NCI-H460 (cell line): ENCODE measurements at regions not wholly inside any gene's neighbourhood (a gene's known extent, or its start where the extent isn't known, plus 50 kb on each side); places are given as distances from the start of the nearest gene placed in this dataset.

ENCODE experiments used
- DNase-seq: peaks from one replicate; pipeline ENCODE4 v3.0.0-alpha.2; 2016; ENCODE audit warnings: low read depth; ENCODE audit errors: extremely low read depth

GRCh38 chr1:234718496-234719453 is 108.8 kb upstream of the IRF2BP2 start:
- DNase-seq = no peak

DNA sequence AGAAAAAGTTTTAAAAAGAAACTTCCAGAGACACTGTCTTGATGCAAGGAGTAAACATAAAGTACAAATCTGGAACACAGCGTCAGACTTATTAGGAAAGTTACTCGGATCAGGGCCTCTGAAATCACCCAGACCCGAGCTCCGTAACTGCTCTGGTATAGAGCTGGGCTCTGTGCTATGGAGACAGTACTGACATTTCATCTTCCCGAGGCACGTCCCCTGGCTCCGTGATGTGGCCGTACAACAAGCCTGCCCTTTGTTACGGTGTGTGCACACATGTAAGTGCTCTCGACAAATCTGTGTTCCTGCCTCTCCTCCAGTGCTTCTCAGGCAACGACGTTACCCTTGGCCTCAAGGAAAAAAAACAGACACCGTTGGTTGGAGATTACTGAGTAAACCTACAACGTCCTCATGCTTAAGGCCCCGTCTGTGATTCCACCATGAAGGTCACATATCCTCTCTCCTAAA is 107.0 kb upstream of the IRF2BP2 start:
- DNase-seq = no peak

DNA sequence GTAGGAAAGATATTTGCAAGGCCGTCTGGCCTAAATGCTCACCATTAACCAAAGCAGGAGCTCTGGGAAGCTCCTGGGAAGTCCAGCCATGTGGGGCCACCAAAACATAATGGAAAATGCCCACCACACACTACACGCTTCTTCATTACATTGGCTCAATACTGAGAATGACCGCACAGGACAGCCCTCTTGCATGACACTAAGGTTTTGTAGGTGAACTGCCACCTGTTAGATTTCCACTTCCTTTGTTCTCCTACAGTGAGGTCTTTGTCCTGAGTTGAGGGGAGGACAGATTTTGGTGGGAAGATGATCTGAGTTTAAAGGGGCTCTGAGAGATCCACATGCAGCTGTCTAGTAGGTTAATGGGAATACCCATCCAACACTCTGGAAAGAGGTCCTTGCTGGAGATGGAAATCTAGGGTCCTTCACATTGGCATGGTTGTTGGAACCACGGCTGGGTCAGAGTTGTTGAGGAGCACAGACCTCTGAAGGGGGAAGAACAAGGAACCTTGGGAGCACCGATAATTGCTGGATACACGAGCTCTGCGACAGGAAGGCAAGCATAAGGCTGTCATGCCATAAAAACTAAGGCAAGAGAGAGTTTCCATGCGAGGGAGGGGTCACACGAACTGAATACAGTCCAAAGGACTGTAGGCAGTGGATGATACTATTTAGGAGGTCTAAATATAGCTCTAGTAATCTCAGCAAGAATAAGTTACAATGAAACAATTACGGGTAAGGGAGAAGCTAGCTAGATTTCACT is 105.5 kb upstream of the IRF2BP2 start:
- DNase-seq = no peak

DNA sequence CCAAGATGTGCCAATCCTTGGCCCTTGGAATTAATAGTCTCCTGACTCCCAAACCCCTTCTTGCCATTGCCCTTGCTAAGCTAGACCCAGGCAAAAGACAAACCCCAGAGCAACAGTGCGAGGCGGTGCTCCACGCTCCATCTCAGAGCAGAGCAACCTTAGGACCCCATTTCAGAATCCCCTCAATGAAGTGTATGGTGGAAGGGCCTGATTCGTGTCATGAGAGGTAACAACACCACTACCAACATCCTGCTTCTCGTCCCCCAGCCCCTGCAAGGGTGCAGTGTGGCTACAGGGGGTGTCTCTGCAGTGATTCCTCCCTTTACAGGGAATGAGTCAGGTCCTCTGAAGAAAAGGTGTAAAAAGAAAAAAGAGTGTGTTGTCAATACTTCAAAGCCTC is 103.9 kb upstream of the IRF2BP2 start:
- no peak for DNase-seq

DNA sequence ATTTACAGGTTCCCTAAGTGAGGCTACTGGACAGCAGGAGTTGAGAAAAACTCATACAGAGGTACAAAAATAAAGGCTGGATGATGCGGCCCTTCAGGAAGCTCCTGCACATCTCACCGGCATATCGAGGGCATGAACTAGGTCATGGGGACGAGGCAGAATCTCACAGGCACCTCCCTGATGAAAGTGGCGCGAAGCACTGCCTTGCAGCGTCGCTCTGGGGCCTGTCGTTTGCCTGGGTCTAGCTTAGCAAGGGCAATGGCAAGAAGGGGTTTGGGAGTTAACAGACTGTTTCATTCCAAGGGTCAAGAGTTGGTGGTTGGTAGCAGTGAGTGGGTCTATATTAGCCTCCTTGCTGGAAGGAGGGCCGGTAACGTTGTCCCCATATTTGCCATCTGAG is 103.5 kb upstream of the IRF2BP2 start:
- no peak for DNase-seq

DNA sequence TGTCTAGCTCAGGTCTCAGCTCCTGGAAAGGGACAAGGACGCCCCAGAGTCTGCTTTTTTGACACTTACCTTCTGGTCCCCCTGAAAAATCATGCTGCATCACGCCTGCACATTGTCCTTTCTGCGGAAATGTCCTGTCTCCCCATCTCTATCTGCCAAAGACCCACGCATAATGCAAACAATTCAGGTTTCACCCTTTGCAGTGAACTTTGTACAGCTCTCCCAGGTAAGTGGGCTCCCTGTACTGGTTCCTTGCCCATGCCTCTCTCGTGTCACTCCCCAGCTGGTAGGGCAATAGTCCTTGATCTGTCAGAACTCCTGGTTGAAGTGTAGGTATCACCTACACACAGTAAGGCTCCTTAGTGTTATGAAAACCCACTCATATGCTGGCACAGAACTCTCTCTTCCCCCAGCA is 102.9 kb upstream of the IRF2BP2 start:
- DNase-seq = no peak

GRCh38 chr1:234710936-234711724 is 101.2 kb upstream of the IRF2BP2 start:
- no peak for DNase-seq

DNA sequence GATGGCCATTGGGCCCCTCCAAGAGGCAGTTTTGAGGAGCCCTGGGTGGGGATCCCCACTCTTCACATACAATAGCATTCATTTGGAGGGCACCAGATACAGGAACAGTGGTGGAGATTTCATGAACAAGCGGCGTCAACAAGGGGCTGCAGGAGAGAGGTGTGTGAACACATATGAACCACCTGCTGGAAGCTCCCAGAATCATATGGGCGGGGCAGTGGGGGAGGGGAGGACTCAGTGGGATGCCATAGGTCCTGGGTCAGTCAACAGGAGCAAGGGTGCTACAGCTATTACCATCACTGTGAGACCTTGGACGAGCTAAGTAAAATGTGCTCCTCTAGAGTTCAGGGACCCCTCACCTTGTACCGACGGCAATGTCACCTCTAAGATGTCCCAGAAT is 100.4 kb upstream of the IRF2BP2 start:
- no peak for DNase-seq

GRCh38 chr1:234709473-234710228 is 99.7 kb upstream of the IRF2BP2 start:
- DNase-seq = no peak

DNA sequence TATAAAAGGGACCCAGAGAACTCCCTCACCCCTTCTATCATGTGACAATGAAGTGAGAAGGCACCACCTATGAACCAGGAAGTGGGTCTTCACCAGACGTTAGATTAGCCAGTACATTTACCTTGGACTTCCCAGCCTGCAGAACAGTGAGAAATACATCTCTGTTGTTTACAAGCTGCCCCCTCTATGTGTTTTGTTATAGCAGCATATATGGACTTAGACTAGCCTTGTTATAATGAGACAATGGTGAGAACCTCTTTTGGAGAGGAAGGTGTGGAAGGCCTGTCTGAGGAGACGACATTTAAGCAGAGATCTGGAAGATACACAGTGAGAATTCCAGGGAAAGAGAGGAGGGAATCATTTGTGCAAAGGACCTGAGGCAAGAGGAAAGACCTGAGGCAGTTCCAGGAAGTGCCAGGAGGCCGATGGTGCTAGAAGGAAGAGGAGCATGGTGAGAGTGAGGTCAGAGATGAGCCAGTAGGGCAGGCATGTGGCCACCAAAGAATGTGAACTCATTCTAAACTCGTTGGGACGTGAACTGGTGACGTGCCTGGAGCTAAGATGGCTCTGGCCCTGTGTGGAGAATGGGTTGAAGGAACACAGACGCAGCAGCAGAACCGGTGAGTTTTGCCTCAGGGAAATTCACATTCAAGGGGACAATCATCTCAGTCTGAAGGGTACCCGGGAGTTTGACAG is 98.9 kb upstream of the IRF2BP2 start:
- DNase-seq = no peak

DNA sequence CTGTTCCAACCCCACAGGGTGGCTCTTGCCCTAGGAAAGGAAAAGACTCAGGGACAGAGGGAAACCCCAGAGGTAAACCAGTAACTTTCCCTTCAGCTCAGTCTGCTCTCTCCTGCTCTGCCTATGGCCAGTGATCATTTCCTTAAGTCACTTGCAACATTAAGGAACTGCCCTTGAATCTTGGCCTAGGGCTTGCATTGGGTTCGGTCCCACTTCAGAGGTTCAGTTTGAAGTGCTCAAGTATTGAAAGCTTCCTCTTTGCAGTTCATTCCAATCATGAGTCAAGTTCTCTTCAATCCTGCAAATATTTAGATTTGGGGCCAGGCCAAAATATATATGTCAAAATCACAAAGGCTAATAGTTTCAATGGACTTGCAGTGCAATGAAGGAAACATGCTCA is 97.7 kb upstream of the IRF2BP2 start:
- no peak for DNase-seq

DNA sequence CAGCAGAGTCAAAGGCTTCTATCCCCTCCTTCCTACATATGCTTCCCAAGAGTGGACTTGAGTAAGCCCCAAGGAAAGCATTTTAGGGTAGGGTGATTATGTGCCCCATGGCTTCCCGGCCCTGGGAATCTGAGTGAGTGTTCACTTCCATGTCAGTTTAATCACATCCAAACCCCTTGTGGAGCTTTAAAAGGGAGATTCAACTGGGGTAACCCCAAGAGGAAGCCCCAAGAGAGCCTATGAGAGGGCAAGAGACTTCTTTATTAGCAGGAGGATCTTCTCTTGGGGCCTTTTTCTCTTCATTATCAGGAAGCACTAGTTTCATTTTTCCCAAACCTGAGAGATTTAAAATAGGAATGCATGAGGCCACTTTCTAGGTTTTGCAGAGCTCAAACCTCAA is 97.0 kb upstream of the IRF2BP2 start:
- DNase-seq = no peak

DNA sequence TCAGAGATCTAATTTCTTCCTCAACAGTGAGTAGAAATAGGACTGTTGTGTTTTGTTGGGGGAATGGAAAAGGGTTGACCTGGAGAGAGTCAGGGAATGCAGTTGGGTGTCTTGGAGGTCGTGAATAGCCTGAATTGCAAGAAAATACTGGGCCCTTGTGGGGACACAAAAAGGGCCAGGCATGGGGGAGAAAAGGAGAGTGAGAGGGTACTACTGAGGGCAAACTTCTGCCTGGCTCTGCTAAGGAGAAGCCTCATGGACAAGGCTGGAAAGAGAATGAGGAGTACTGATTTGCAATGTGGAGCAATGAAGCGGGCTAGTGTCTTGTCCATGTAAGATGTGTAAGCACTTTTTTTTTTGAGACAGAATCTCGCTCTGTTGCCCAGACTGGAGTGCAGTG is 96.2 kb upstream of the IRF2BP2 start:
- DNase-seq = no peak

- no peak for DNase-seq
These were observed 95.6 kb upstream of the IRF2BP2 start for GRCh38 chr1:234705615-234706014.

GRCh38 chr1:234704106-234704887 is 94.3 kb upstream of the IRF2BP2 start:
- no peak for DNase-seq

GRCh38 chr1:234702342-234703000 is 92.5 kb upstream of the IRF2BP2 start:
- DNase-seq = no peak

DNA sequence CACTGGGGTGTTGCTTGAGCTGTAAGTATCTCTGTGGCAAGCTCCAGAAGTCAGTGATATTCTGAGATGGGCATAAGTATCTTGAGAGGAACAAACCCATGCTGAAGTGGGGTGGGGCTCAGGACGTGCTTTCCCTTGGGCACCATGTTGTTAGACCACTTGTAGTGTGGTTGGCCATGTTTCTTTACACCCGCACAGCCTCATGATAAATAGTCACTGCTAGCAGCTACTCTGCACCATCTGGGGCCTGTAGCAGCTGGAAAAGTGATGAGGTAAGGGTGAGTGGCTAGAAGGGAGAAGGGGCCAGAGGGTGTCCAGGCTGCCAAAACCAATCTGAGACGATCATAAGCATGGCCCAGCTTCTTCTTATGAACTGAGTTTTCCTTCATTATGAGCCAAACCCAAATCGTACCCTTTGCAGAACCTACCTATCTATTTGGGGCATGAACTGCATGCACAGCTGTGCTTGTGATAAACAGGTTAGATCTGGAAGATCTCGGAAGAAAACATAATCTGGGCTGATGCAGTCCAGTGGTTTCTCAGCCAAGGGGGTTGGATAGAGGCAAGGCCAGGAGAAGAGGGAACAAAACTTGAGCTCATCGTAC is 91.9 kb upstream of the IRF2BP2 start:
- DNase-seq = no peak
